ENCODE measurements at regions not wholly inside any gene's neighbourhood (a gene's known extent, or its start where the extent isn't known, plus 50 kb on each side); places are given as distances from the start of the nearest gene placed in this dataset.

DNA sequence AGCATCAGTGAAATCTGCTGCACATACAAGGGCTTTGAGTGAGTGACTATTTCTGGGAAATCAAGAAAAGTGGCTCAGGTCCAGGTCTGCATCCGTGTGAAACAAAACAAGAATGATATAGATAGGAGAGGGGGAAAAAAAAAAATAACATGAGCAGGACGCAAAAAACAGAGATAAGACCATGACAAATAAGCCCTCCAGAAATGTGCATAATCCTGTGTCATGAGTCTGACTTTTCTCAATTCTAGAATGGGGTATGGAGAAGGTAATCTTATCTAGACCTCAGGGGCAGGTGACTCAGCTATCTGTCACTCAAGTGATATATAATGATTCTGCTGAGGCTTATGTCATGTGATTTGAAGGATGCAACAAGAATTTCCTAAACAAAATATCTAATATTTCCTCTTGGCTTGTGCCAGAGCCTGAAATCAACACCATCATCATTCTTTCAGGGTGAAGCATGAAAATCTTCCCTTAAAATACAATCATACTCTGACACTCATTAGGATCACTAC, 250.0 kb downstream of the PHLDA1 start:
- no peak for TF ChIP-seq CTCF (IDR thresholded peaks at IDR 0.05)
- Histone ChIP-seq H3K36me3 (ENCODE audit: low read depth) (no peaks in the 10 kb centered on the region), H3K4me1 (ENCODE audit: low read depth) (no peaks in the 10 kb centered on the region), H3K9me3 (no peaks in the 10 kb centered on the region), H3K4me3 (no peak overlapping the region)
- intact Hi-C loops (cut with DNase I, micrococcal nuclease) = no loop called here
- DNase-seq = no peak
- ATAC-seq = no peak

- intact Hi-C loops (cut with DNase I, micrococcal nuclease) = no loop called here
- Histone ChIP-seq H3K36me3 (ENCODE audit: low read depth) (no peaks in the 10 kb centered on the region), H3K4me1 (ENCODE audit: low read depth) (no peaks in the 10 kb centered on the region), H3K9me3 (no peaks in the 10 kb centered on the region), H3K4me3 (no peak overlapping the region)
- ATAC-seq (no peak), DNase-seq (no peak)
- TF ChIP-seq CTCF (IDR thresholded peaks at IDR 0.05) = no peak
Measured at GRCh38 chr12:75779891-75780496, 251.6 kb downstream of the PHLDA1 start.

DNA sequence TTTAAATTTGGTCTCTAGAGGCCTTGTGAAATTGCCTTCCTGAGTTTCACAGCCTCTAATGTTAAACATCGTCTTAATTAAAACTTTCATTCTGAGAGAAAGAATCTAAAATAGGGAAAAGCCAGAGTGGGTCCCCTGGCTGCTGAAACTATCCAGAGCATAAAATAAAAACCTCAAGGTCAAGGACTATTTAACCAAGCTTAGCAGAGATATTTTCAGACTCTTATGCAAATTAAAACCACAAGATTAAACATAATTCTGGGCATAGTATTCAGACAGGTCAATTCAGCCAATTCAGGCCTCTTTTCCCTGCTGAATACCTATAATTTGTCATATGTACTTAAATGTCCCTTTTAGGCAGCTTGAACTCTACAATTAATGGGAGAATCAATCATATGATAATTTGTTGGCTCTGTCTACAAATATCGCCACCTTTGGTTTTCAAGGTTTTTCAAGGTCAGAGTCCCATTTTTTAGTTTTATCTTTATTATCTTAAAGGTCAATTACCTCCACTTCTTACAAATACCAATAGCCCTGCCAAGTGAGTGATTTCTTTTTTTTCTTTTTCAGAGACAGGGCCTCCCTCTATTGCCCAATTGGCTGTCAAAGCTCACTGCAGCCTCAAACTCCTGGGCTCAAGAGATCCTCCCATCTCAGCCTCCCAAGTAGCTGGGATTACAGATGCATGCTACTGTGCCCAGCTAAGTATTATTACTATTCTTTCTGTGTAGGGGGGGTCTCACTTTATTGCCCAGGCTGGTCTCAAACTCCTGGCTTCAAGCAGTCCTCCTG, 257.1 kb downstream of the PHLDA1 start:
- intact Hi-C loops (cut with DNase I, micrococcal nuclease) = no loop called here
- H3K4me3 ChIP-seq = no peak overlapping the region
- no peak for TF ChIP-seq CTCF (IDR thresholded peaks at IDR 0.05)
- ATAC-seq (no peak), DNase-seq (no peak)
- no peaks in the 10 kb centered on the region for H3K9me3 ChIP-seq
- H3K36me3 ChIP-seq (ENCODE audit: low read depth) = no peaks in the 10 kb centered on the region
- no peaks in the 10 kb centered on the region for H3K4me1 ChIP-seq (ENCODE audit: low read depth)

GRCh38 chr12:75773377-75773776, 258.2 kb downstream of the PHLDA1 start:
- Histone ChIP-seq H3K4me1 (ENCODE audit: low read depth) (no peaks in the 10 kb centered on the region), H3K4me3 (no peak overlapping the region), H3K9me3 (no peaks in the 10 kb centered on the region), H3K36me3 (ENCODE audit: low read depth) (no peaks in the 10 kb centered on the region)
- DNase-seq (no peak), ATAC-seq (no peak)
- TF ChIP-seq CTCF (IDR thresholded peaks at IDR 0.05) = no peak
- intact Hi-C loops (cut with DNase I, micrococcal nuclease) = no loop called here

DNA sequence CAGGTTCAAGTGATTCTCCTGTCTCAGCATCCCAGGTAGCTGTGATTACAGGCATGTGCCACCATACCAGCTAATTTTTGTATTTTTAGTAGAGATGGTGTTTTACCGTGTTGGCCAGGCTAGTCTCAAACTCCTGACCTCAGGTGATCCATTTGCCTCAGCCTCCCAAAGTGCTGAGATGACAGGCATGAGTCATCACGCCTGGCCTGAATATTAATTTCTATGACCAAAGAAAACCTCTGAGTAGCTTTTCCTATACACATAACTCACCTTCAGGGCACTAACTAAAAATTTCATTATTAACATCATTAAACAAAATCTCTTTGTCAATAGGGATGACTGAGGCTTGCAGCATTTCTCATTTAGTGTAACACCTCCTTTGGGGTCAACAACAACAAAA, 259.6 kb upstream of the KRR1 start:
- H3K9me3 ChIP-seq = no peaks in the 10 kb centered on the region
- H3K4me1 ChIP-seq (ENCODE audit: low read depth) = no peaks in the 10 kb centered on the region
- TF ChIP-seq CTCF (IDR thresholded peaks at IDR 0.05) = no peak
- ATAC-seq (no peak), DNase-seq (no peak)
- H3K36me3 ChIP-seq (ENCODE audit: low read depth) = no peaks in the 10 kb centered on the region
- H3K4me3 ChIP-seq = no peak overlapping the region
- intact Hi-C loops (cut with DNase I, micrococcal nuclease) = no loop called here

Data from mucosa of descending colon (tissue), 3 donors.